Fibroblast of peridontal ligament (primary cell): ENCODE measurements at regions not wholly inside any gene's neighbourhood (a gene's known extent, or its start where the extent isn't known, plus 50 kb on each side); places are given as distances from the start of the nearest gene placed in this dataset.

ENCODE experiments used
- DNase-seq: peaks from one replicate; pipeline ENCODE4 v3.0.0-alpha.2; 2010; ENCODE audit errors: extremely low read depth

GRCh38 chr20:17819395-17820093 is 119.8 kb downstream of the BANF2 start:
- no peak for DNase-seq

GRCh38 chr20:17818187-17818586 is 118.4 kb downstream of the BANF2 start:
- DNase-seq, result no peak

- no peak for DNase-seq
These were observed 117.2 kb downstream of the BANF2 start for GRCh38 chr20:17816804-17817587.

DNA sequence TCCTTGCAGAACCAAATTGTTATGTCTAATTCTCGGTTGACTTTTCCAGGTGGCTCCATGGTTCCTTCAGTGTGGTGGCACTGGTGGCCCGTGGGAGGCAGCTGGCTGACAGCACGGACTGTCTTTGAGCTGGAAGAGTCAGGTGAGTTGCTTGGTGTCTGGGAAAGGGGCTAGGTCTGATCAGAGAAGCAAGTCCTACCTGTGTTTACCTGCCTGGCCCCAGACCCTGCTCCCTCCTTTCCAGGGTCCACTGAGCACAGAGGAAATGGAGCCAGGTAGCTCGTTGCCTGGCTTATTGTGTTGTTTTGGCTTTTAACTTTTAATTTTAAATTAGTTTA is 111.8 kb downstream of the BANF2 start:
- DNase-seq, result no peak

- no peak for DNase-seq
These were observed 111.3 kb downstream of the BANF2 start for GRCh38 chr20:17810847-17811627.

DNA sequence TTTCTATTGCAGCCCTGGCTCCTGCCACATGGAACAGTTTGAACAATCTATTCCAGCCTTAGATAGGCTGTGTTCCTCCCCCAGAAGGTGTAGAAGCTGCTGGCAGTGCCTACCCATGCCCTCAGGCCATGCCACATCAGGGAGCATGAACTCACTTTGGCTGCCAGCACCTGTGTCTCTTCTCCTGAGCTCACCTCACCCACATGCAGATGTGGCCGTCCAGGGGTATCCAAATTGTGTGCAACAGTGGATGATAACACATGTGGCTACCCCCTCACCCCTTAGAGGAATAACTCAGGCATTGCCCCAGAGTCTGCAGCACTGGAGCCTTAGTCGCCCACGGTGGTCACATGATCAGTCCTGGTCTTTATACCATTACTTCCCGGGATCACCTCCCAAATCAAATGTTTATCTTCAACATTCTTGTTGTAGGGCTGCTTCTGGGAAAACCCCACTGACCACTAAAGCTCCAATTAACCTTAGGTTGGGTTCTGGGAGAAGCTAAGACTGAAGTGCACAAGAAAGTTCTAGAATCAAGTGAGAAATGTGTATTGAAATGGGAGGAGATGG is 110.4 kb downstream of the BANF2 start:
- peak; percentile 88 for DNase-seq

GRCh38 chr20:17809362-17810061 is 109.7 kb downstream of the BANF2 start:
- DNase-seq, result peak; percentile 33

DNA sequence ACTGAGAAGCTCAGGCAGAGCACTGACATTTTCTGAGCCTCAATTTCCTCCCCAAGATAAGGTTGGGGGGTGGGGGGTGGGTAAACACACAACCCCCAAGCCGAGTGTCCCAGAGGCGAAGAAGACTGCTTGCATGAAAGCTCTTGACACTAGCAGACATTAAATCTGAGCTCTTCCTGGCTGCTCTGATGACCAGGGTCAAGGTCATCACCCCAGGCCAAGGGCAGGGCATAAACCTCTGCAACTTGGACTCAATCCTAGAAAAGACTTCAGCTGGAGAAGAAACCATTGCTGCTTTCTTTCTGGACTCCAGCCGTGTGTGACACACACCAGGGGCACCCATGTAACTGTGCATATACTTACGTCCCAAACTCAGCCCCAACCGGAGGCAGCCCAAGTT is 109.0 kb downstream of the BANF2 start:
- no peak for DNase-seq

- peak; percentile 92 for DNase-seq
These were observed 108.6 kb downstream of the BANF2 start for GRCh38 chr20:17808357-17808756.

DNA sequence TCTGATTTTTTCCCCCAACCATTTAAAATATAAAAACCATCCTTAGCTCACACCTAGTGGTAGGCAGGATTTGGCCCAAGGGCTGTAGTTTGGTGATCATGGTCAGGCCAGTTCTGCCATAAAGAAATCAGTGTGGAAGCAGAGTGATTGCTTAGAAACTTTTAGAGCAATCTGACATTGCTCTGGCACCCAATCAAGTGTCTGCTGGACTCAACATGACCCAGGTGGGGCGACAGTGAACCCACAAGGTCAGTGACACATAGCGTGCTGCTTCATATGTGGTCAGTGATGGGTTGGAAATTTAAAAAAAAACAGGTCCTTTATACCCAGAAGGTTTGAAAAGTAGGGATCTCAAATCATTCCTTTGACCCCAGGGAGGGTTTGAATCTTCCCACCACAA is 107.9 kb downstream of the BANF2 start:
- no peak for DNase-seq

DNA sequence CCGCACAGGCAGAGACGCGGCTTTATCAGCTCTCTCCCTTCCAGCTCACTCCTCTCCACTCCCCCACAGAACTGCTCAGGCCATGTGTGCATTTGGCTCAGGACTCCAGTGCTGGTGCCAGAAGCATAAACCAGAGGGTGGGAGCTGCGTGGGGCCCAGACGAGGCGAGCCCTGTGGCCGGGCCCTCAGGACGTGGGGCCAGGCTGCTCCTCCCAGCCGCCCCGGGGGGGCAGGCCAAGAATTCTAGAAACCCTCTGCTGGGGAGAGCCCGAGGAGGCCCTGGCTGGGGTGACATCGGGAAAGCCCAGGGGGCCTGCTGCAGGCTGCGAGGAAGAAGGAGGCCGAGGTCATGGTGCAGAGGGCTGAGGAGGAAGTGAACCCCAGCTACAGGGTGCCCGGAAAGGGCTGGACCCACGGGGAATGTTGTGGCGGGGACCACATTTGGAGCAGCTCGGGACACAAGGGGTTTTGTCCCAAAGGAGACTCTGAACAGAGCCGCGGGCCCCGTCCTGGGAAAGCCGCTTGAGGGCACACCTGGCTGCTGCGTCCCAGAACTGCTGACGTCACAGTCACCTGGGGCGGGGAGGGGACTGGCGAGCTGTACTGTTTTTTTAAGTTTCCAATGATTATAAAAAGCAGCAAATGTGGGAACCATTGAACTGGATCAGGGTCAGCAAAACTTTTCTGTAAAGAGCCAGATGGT is 107.1 kb downstream of the BANF2 start:
- DNase-seq, result peak; percentile 87

- DNase-seq, result no peak
These were observed 106.3 kb downstream of the BANF2 start for GRCh38 chr20:17806107-17806506.

- DNase-seq, result no peak
These were observed 104.0 kb downstream of the BANF2 start for GRCh38 chr20:17803765-17804164.

GRCh38 chr20:17799575-17800227 is 99.9 kb downstream of the BANF2 start:
- no peak for DNase-seq

- no peak for DNase-seq
These were observed 98.8 kb downstream of the BANF2 start for GRCh38 chr20:17798601-17799000.

DNA sequence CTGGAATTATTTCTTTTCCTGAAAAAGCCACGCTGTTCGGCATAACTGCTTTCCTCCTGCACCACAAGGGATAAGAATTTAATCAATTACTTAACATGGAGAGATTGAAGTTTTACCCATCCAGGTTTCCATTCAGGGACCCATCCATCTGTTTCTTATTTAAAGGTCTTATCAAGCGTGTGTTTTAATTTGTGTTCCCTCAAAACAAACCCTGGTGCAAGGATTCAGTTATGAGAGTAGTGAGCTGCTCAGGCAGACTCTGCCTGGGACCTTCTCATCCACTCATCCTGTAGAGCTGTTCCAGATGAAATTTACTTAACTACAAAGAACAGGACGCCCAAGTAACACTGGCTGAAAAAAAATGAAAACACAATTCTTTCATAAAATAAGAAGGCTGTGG is 97.8 kb downstream of the BANF2 start:
- no peak for DNase-seq

DNA sequence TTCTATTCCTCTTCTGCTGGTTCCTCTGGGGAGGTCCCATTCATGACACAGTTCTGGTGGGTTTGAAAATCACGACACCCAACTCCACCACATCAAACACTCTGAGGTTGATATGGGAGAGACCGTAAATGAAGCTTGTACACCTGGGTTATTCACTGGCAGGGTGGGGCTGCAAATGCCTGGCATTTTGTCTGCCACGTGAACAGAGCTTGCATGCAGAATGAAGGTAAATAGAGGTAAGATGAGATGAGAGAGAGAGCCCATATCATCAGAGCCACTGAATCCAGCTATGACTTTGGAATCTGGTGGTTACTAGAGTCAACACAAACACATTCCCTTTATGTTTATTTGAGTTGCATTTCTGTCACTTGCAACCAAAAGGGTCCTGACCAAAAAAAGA is 97.4 kb downstream of the BANF2 start:
- DNase-seq, result no peak

GRCh38 chr20:17796091-17796563 is 96.4 kb downstream of the BANF2 start:
- DNase-seq, result peak; percentile 81

- DNase-seq, result no peak
These were observed 95.8 kb downstream of the BANF2 start for GRCh38 chr20:17795501-17796071.

DNA sequence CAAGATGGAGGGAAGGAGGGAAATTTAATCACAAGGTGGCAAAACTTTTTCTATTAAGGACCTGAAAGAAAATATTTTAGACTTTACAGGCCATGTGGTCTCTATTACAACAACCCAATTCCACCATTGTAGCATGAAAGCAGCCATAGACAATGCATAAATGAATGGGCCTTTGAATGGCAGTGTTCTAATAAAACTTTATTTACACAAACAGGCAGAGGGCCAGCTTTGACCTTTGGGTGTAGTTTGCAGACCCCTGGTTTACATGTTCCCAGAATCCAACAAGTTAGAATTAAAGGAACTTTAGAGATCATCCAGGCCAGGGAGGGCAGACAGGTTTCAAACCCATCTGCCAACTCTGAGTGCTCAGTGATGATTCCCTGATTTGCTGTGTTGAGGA is 95.2 kb downstream of the BANF2 start:
- DNase-seq, result no peak
